Endothelial cell of umbilical vein (primary cell): ENCODE measurements at regions not wholly inside any gene's neighbourhood (a gene's known extent, or its start where the extent isn't known, plus 50 kb on each side); places are given as distances from the start of the nearest gene placed in this dataset.

Experiments used
- BruUV-seq: library from RNA; stranded (reverse); fragments of 400-500 nt; replicated peaks from 2 replicates; lab custom pipeline; 2021; lab: Mats Ljungman, UMichigan
- CTCF ChIA-PET: fragments of 300-600, 350-600 bp; sonication (Branson Sonifier 250); formaldehyde crosslinking; loops from one replicate; lab custom pipeline; 2021; ENCODE audit warnings: antibody characterized with exemption, inconsistent platforms; lab: Charles Lee
- POLR2A ChIA-PET: fragments of 300-600, 350-600 bp; sonication (Branson Sonifier 250); formaldehyde crosslinking; loops from one replicate; lab custom pipeline; 2021; ENCODE audit warnings: antibody characterized with exemption, inconsistent platforms; lab: Charles Lee
- DNase-seq: peaks from one replicate; pipeline ENCODE4 v3.0.0-alpha.2; 2011; ENCODE audit warnings: low read depth, low spot score
- FAIRE-seq: peaks from 2 replicates; lab custom pipeline; 2011; peaks lifted over from hg19 to GRCh38; lab: Jason Lieb, UNC
- H2AFZ ChIP-seq: 2 replicates; pipeline ENCODE4 v1.6.0; 2012; ENCODE audit warnings: low read depth, low read length, control low read depth, inconsistent platforms
- H3K27ac ChIP-seq: 2 replicates; pipeline ENCODE4 v1.5.1; 2011; ENCODE audit warnings: low read depth, mild to moderate bottlenecking, control low read depth, low read length, moderate library complexity; ENCODE audit not compliant: insufficient read depth
- H3K27me3 ChIP-seq, 2 experiments: 2 replicates each; pipeline versions ENCODE4 v1.6.0 to v1.6.1; 2011; ENCODE audit warnings: low read length in 2 of 2, mixed read lengths in 1 of 2; ENCODE audit not compliant: control insufficient read depth in 2 of 2, insufficient read depth in 2 of 2
- H3K36me3 ChIP-seq, 2 experiments: 2 replicates in 1 of 2; 3 replicates in 1 of 2; pipeline ENCODE4 v1.5.1; 2011; ENCODE audit warnings: low read length in 2 of 2, mild to moderate bottlenecking in 1 of 2, moderate library complexity in 1 of 2; ENCODE audit not compliant: control insufficient read depth in 2 of 2, insufficient read depth in 2 of 2; ENCODE audit errors: extremely low read depth in 1 of 2
- H3K4me1 ChIP-seq: 3 replicates; pipeline ENCODE4 v1.5.1; 2011; ENCODE audit warnings: mild to moderate bottlenecking, low read length; ENCODE audit not compliant: control insufficient read depth, insufficient read depth; ENCODE audit errors: extremely low read depth
- H3K4me2 ChIP-seq: 2 replicates; pipeline ENCODE4 v1.6.1; 2011; ENCODE audit warnings: low read length, control low read depth, mixed read lengths; ENCODE audit not compliant: insufficient read depth
- H3K4me3 ChIP-seq, 3 experiments: fragments of 200-600 bp in 1 of 3; sonication (generic), shearing (Covaris generic) in 1 of 3; replicated peaks in 1 of 3; 2 replicates each; pipeline ENCODE4 v1.5.1; 2011 to 2016; ENCODE audit warnings: control low read depth in 3 of 3, low read length in 3 of 3, mild to moderate bottlenecking in 2 of 3, inconsistent platforms in 1 of 3, low read depth in 1 of 3, moderate library complexity in 1 of 3; ENCODE audit not compliant: insufficient read depth in 1 of 3
- H3K79me2 ChIP-seq: 2 replicates; pipeline ENCODE4 v1.6.0; 2012; ENCODE audit warnings: low read length, inconsistent platforms; ENCODE audit not compliant: control insufficient read depth, insufficient read depth
- H3K9ac ChIP-seq: replicated peaks from 2 replicates; pipeline ENCODE3; 2011; ENCODE audit warnings: low read length, control low read depth; ENCODE audit not compliant: insufficient read depth; ENCODE audit errors: extremely low read depth
- H3K9me1 ChIP-seq: replicated peaks from 3 replicates; pipeline ENCODE4 v1.6.0; 2011; ENCODE audit warnings: mild to moderate bottlenecking, low read length; ENCODE audit not compliant: control insufficient read depth, insufficient read depth; ENCODE audit errors: extremely low read depth
- H3K9me3 ChIP-seq: replicated peaks from 2 replicates; pipeline ENCODE4 v1.5.1; 2012; ENCODE audit warnings: low read length, inconsistent platforms; ENCODE audit not compliant: control insufficient read depth, insufficient read depth
- H4K20me1 ChIP-seq: replicated peaks from 2 replicates; pipeline ENCODE3; 2011; ENCODE audit warnings: mild to moderate bottlenecking, low read length; ENCODE audit not compliant: control insufficient read depth, insufficient read depth; ENCODE audit errors: extremely low read depth
- EZH2 ChIP-seq: IDR thresholded peaks from 2 replicates; pipeline ENCODE4 v1.6.1; 2012; ENCODE audit warnings: borderline replicate concordance, low read depth, mild to moderate bottlenecking, moderate library complexity, low read length, inconsistent platforms; ENCODE audit not compliant: severe bottlenecking
- FOS ChIP-seq: IDR thresholded peaks from 2 replicates; pipeline ENCODE4 v1.6.1; 2011; ENCODE audit warnings: mild to moderate bottlenecking, low read length, moderate library complexity, borderline replicate concordance; ENCODE audit not compliant: insufficient read depth
- GATA2 ChIP-seq: IDR thresholded peaks from 2 replicates; pipeline ENCODE4 v1.7.0; 2011; ENCODE audit warnings: low read depth, mild to moderate bottlenecking, moderate library complexity, mixed read lengths, low read length; ENCODE audit not compliant: insufficient read length, insufficient read depth
- JUN ChIP-seq: IDR thresholded peaks from 2 replicates; pipeline ENCODE4 v1.6.1; 2011; ENCODE audit warnings: borderline replicate concordance, low read depth; ENCODE audit not compliant: insufficient read length, insufficient read depth
- MYC ChIP-seq: IDR thresholded peaks from one replicate; pipeline ENCODE4 v1.6.1; 2011; ENCODE audit warnings: mild to moderate bottlenecking, low read depth, low read length
- POLR2A ChIP-seq: IDR thresholded peaks from 2 replicates; pipeline ENCODE4 v1.6.1; 2012; ENCODE audit warnings: low read depth, mild to moderate bottlenecking, control low read depth, low read length
- POLR2AphosphoS5 ChIP-seq: IDR thresholded peaks from 2 replicates; pipeline ENCODE4 v1.6.1; 2012; ENCODE audit warnings: low read depth, mild to moderate bottlenecking, control low read depth, low read length, moderate library complexity; ENCODE audit not compliant: insufficient read depth
- dilution Hi-C: fragments of 300-500 bp; cut with MboI; formaldehyde crosslinking; loops from one replicate; pipeline ENCODE4 v1.15.0; 2019; ENCODE audit warnings: low sequenced_read_pairs; ENCODE audit not compliant: extremely low pct_ligation_motif_present
- intact Hi-C: fragments of 100-400 bp; cut with micrococcal nuclease; formaldehyde crosslinking; loops from one replicate; pipeline ENCODE4 v1.10.0; 2022
- TF ChIP-seq, protein P1 (sequence below), 2 donors: IDR thresholded peaks; 1 replicate in 1 of 2; 2 replicates in 1 of 2; pipeline ENCODE4 v1.5.1; 2011; ENCODE audit warnings: low read length in 2 of 2, mild to moderate bottlenecking in 2 of 2, moderate library complexity in 2 of 2, control low read depth in 1 of 2, inconsistent platforms in 1 of 2, low read depth in 1 of 2; ENCODE audit not compliant: insufficient read depth in 1 of 2; ENCODE audit errors: extremely low read depth in 1 of 2
- TF ChIP-seq, protein P2 (sequence below): IDR thresholded peaks from 2 replicates; pipeline ENCODE4 v1.6.1; 2011; ENCODE audit not compliant: insufficient read depth, insufficient read length

DNA sequence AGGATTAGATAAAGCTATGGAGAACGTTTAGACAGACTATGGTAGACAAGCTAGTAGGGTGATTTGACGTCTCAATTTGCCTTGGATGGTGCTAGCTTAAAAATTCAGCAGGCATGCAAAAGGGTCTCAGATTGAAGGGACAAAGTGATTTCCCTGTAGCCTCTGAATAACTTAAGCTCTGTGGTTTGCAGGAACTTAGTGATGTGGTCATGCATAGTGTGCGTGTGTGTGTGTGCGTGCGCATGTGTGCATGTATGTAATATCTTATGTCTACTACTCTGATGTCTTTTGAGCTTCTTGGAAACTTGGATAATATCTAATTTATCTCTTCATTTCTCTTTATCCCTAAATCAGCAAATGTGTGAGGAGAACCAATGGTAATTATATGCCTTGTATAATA lies 183.6 kb upstream of the TNC start:
- H3K9me1 ChIP-seq: no peaks in the 10 kb centered on the region
- intact Hi-C loops: no loop called here
- H3K27me3 ChIP-seq: no peaks in the 10 kb centered on the region
- H3K4me2 ChIP-seq: no peak overlapping the region
- FAIRE-seq (no peak), DNase-seq (no peak)
- no peaks in the 10 kb centered on the region for H3K9me3 ChIP-seq
- dilution Hi-C loops: no loop called here
- POLR2A ChIA-PET: no interaction called here
- CTCF ChIA-PET: no interaction called here
- H3K4me3 ChIP-seq: no peak overlapping the region
- no peaks in the 10 kb centered on the region for H4K20me1 ChIP-seq
- no peaks in the 10 kb centered on the region for H3K79me2 ChIP-seq
- no peak overlapping the region for H3K9ac ChIP-seq
- BruUV-seq: no TSS peak
- H3K4me1 ChIP-seq: no peaks in the 10 kb centered on the region
- no peaks in the 10 kb centered on the region for H3K36me3 ChIP-seq
- TF ChIP-seq FOS (no peak), POLR2AphosphoS5 (no peak), GATA2 (no peak), MYC (no peak), POLR2A (no peak), JUN (no peak), EZH2 (no peak)
- TF ChIP-seq, protein P1, sequence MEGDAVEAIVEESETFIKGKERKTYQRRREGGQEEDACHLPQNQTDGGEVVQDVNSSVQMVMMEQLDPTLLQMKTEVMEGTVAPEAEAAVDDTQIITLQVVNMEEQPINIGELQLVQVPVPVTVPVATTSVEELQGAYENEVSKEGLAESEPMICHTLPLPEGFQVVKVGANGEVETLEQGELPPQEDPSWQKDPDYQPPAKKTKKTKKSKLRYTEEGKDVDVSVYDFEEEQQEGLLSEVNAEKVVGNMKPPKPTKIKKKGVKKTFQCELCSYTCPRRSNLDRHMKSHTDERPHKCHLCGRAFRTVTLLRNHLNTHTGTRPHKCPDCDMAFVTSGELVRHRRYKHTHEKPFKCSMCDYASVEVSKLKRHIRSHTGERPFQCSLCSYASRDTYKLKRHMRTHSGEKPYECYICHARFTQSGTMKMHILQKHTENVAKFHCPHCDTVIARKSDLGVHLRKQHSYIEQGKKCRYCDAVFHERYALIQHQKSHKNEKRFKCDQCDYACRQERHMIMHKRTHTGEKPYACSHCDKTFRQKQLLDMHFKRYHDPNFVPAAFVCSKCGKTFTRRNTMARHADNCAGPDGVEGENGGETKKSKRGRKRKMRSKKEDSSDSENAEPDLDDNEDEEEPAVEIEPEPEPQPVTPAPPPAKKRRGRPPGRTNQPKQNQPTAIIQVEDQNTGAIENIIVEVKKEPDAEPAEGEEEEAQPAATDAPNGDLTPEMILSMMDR (IDR thresholded peaks at IDR 0.05; ENCODE audit: extremely low read depth in 1 of 2, insufficient read depth in 1 of 2, low read depth in 1 of 2, low read length in 2 of 2): no peak
- TF ChIP-seq, protein P2, sequence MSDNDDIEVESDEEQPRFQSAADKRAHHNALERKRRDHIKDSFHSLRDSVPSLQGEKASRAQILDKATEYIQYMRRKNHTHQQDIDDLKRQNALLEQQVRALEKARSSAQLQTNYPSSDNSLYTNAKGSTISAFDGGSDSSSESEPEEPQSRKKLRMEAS: no peak
- no peak overlapping the region for H2AFZ ChIP-seq
- H3K27ac ChIP-seq: no peak overlapping the region
